ENCODE measurements at regions not wholly inside any gene's neighbourhood (a gene's known extent, or its start where the extent isn't known, plus 50 kb on each side); places are given as distances from the start of the nearest gene placed in this dataset.

DNA sequence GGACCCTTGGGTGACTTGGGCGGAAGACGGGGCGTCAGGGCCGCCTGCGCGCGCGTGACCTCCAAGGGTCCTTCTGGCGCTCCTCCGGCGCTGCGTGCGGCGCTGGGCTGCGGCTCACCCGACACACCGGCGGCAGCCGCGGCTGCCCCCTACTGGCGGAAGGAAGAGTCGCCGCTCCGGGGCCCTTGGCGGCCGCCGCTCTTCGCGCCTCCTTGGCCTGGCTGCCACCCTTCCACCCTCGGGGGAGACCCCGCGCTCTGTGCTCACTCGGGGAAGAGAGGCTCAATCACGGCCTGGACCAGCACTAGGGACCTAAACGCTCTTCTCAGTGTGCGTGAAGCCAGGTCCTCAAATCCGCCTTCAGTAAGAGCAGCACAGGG, 89.7 kb downstream of the DMRTA2 start:
- no peak for TF ChIP-seq EZH2 (IDR thresholded peaks at IDR 0.05; ENCODE audit: borderline replicate concordance, low read length)
- TF ChIP-seq, protein P1, sequence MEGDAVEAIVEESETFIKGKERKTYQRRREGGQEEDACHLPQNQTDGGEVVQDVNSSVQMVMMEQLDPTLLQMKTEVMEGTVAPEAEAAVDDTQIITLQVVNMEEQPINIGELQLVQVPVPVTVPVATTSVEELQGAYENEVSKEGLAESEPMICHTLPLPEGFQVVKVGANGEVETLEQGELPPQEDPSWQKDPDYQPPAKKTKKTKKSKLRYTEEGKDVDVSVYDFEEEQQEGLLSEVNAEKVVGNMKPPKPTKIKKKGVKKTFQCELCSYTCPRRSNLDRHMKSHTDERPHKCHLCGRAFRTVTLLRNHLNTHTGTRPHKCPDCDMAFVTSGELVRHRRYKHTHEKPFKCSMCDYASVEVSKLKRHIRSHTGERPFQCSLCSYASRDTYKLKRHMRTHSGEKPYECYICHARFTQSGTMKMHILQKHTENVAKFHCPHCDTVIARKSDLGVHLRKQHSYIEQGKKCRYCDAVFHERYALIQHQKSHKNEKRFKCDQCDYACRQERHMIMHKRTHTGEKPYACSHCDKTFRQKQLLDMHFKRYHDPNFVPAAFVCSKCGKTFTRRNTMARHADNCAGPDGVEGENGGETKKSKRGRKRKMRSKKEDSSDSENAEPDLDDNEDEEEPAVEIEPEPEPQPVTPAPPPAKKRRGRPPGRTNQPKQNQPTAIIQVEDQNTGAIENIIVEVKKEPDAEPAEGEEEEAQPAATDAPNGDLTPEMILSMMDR (conservative IDR thresholded peaks at IDR 0.05 in 1 of 2, IDR thresholded peaks at IDR 0.05 in 1 of 2; ENCODE audit: extremely low read depth in 1 of 2, insufficient read depth in 1 of 2, low read depth in 1 of 2, low read length in 2 of 2): peak; percentile 42 to 67

All from mammary epithelial cell (primary cell).